NOMO-1 treated with dmso at 0.1 percent for 144 hours (cell line): ENCODE measurements at regions not wholly inside any gene's neighbourhood (a gene's known extent, or its start where the extent isn't known, plus 50 kb on each side); places are given as distances from the start of the nearest gene placed in this dataset.
A peak's percentile ranks its signal among the peaks of the same experiment; 100 is the strongest.
"Not testable (repeated sequence)": the region's sequence is repeated elsewhere in the genome, so short reads cannot be mapped to it uniquely, and the experiment has no call there.

Experiments
- DNase-seq: peaks from one replicate; lab custom pipeline; 2025; ENCODE audit not compliant: unreplicated experiment; lab: John Stamatoyannopoulos, UW

GRCh38 chr4:175033162-175033561 is 115.0 kb downstream of the ADAM29 start:
- DNase-seq = no peak

GRCh38 chr4:175034007-175034406 is 115.8 kb downstream of the ADAM29 start:
- no peak for DNase-seq

DNA sequence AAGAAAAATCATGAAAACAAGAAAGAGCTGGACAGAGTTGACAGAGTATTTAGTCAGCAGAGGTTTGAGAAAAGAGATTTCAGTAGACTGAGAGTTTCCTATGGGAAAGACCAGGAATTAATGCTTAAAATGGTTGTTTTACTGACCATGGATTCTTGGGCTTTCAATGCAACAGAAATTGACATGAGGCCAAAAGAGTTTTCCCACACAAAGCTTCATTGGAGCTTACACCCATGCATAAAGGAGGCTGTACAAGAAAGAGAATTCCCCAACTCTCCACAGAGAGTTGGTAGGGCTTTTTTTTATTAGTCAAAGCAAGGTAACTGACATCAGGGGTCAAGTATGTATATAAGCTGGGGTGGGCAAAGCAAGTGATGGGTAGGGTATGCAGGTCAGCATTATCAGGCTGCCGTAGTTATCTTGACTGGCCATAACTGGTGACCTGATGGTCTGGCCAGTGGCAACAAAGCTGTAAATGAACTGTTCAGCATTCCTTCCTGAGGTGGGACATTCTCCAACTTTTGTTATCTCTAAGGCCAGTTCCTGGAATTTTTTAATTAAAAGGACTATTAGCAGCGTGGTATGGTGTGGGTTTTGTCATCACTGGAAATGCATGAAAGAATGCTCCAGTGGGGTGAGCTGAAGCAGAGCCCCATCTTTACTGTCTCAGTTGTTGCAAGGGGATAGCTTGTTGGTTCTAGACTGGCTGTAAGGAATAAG is 117.0 kb downstream of the ADAM29 start:
- DNase-seq = no peak

DNA sequence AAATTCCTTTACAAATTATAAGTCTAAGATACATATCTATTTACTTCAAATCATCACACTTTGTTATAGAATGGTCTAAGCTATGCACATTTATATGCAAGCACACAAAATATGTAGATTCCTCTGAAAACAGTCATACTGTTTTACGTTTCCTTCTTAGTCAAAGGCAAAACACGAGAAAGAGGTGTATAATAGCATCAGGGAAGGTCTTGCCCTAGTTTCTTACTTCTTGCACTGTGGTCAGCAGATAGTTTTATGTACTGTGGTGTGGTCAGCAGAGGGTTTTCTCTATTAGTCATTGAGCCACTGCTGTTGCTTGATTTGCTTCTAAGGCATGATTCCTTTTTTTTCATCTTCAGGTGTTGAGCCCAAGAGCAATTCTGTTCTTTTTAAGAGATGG is 117.7 kb downstream of the ADAM29 start:
- DNase-seq = no peak

- no peak for DNase-seq
Observed at GRCh38 chr4:175048111-175048784, 130.1 kb downstream of the ADAM29 start.

DNA sequence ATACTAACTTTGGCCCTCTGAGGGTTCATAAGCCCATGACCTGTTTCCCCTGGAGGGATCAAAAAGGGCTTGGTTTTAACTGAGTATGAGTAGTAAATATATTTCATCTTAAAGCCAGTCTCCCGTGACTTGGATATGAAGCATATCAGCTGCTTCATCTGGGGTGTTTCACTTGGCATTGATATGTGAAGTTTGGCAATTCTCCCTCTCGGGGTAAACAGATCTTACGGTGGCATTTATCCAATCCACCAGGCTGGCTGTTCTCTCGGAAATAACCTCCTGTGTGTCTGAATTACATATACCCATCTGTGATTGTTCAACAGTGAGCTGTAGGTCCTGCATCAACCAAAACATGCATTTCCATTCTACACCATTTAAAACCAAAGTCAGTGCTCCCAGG is 130.7 kb downstream of the ADAM29 start:
- no peak for DNase-seq

DNA sequence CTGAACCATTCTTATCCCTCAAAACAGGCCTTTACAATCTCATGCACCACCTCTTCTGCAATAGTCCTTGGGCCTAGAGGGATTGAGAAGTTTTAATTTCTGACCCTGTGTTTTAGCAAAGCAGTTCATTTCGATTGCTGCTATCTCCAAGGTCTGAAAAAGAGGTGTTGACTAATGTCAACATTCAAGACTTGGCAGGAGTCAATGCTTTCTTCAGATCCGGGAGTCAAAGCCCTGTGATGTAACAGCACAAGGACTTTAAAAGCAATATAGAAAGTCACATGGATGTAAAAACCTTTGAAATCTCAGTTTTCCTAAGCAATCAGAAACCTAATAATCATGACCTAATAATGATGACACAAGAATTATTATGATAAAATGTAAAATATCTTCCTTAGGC is 133.8 kb downstream of the ADAM29 start:
- no peak for DNase-seq

DNA sequence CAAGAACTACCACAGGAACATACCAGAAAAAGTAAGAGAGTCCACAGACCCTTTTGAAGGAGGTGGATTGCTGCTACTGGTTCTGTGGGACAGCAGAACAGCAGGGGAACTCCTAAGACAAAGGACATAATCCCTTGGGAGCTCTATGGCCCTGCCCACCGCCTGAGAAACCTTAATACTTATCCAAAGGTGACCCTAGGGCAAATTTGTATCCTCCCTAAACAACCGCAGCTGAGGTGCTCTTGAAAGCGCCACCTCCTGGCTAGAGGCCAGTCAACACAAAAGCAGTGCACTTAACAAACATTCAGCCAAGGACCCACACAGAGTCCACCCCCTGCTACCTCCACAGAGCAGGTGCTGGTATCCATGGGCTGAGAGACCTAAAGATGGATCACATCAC is 136.8 kb downstream of the ADAM29 start:
- no peak for DNase-seq

DNA sequence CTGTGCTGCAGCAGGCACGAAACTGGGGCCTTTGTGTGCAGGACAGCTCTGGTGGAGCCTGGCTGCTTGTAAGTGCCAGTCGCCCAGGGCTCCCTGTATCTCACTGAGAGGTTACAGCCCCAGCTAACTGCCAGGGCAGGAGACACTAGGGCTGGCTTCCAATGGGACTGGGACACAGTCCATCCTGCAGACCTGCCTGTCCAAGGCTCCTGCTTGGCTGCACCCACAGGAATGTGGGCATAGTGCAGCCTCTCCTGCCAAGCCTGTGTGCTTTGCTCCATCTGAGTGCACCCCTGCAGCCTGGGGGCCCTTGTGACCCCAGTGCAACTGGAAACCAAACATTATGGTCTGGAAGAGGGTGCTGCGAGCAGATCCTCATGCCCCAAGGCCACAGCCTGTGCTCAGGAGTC is 144.0 kb downstream of the ADAM29 start:
- DNase-seq = no peak

DNA sequence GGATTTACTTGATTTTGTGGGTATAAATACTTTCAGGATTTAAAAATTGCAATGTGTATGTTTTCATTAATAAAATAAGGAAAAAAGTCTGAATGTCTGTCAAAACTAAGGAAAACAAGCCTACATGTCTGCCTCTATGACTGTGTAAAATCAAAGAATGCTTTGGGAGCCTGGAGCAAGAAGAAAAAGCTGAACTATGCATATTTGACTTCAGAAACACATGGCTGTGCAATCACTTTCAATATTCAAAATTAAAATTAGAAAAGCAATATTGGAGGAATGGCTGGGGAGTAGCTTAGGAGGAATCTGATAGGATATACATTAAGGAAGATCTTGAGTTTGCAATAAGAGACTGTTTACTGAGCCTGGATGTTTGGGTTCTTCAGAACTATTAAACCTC is 147.1 kb downstream of the ADAM29 start:
- no peak for DNase-seq

GRCh38 chr4:175066923-175067627 is 148.9 kb downstream of the ADAM29 start:
- DNase-seq = peak; percentile 12

DNA sequence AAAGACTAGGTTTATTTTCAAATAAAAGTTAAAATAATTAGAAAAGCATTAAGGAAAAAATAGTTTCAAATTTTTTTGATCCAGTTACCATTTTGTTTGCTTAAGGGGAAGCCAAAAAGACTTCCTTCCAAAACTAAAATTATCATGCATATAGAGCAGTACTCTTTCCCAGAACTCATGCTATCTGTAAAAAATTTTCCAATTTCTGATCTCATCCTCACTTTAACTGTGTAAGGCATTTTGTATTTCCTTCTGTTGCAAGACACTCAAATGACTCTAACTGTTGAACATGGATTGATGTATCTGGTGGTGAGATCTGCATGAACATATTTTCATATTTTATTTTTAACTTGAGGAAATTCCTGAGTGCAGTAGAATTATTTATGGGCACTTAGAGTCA is 150.1 kb downstream of the ADAM29 start:
- no peak for DNase-seq

DNA sequence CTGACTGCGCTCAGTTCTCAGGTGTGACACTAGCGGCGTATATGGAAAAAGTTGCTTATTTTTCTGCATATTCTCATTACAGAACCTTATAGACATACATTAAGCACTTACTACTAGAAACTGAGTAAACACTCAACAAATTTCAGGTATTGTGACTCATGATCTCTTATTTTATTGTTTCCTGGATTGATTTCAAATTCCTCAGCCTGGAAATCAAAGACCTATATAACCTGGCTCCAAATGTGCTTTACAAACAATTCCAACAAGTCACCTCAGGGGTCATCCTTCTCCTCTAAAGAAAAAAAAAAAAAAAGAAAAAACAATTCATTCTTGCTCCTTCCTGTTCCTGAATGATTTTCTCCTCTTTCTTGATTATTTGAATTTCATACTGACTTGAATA is 152.3 kb downstream of the ADAM29 start:
- DNase-seq = no peak

GRCh38 chr4:175071123-175071522 is 153.0 kb downstream of the ADAM29 start:
- no peak for DNase-seq

DNA sequence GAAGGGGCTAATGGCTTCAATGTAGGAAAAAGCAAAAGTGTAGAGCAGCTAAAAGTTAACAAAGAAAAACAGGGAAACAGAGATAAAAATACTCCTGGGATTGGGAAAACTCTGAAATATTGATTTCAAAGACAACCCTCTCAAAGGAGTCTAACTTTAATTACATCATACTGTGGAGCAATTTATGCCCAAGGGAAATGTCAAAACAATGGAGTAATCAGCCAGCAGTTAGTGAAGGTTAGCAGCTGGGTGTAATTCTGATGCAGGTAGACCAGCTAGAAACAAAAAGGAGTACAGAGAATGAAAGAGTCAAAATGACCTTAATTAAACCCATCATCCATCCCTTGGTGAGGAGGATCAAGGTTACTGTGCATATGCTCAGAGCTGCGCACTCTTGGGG is 169.0 kb downstream of the ADAM29 start:
- DNase-seq = no peak

- no peak for DNase-seq
Observed at GRCh38 chr4:175090116-175090515, 172.0 kb downstream of the ADAM29 start.

GRCh38 chr4:175091649-175092048 is 173.5 kb downstream of the ADAM29 start:
- no peak for DNase-seq

DNA sequence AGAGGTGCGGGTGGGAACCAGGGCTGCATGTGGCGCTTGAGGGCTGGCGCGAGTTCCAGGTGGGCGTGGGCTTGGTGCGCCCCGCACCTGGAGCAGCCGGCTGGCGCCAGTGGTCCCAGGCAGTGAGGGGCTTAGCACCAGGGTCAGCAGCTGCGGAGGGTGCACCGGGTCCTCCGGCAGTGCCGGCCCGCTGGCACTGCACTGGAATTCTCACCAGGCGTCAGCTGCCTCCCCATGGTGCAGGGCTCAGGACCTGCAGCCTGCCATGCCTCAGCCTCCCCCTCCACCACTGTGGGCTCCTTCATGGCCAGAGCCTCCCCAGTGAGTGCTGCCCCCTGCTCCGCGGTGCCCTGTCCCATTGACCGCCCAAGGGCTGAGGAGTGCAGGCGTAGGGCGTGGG is 174.0 kb downstream of the ADAM29 start:
- DNase-seq = no peak

GRCh38 chr4:175093055-175093454 is 174.9 kb downstream of the ADAM29 start:
- DNase-seq = not testable (repeated sequence)

GRCh38 chr4:175103403-175103802 is 185.2 kb downstream of the ADAM29 start:
- no peak for DNase-seq

DNA sequence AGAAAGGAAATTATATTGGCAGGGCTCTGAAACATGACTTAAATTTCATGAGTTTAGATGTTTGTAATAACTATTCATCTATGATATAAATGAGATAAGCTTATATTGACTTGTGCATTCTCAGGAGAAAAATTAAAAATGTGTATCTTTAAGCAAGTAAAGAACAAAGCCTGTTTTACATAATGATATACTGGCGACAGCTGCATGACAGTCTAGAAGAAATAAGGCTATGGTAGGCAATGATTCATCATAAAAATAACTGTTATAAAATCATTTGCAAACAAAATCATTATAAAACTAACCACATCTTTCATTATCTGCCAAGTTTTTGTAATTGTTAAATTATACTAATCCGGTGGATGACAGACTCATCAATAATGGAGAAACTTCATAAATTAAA is 188.1 kb downstream of the ADAM29 start:
- no peak for DNase-seq

DNA sequence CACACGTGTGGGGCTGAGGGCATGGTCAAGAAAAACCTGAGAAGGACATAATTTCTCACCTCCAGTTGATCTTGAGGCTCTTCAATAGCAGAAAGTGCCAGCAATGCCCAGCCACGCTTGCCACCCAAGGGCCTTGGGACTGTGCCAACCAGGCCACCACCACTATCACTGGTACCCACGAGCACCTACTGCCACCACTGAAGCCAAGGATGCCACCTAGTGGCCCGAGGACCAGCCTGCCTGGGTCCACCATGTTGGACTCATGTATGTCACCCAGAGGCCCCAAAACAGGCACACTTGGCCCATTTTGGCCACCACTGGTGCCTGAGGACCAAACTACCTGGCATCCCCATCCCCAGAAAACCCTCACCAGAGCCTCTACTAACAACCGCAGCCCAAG is 191.8 kb downstream of the ADAM29 start:
- DNase-seq = no peak
